ENCODE measurements at regions not wholly inside any gene's neighbourhood (a gene's known extent, or its start where the extent isn't known, plus 50 kb on each side); places are given as distances from the start of the nearest gene placed in this dataset.

GRCh38 chr14:93862265-93862664 lies 64.9 kb upstream of the FAM181A start:
- TF ChIP-seq POLR2A (IDR thresholded peaks at IDR 0.05; ENCODE audit: low read length) (no peak), GATA1 (IDR thresholded peaks at IDR 0.05; ENCODE audit: low read depth, low read length) (no peak)
